PC-9 (cell line): ENCODE measurements at regions not wholly inside any gene's neighbourhood (a gene's known extent, or its start where the extent isn't known, plus 50 kb on each side); places are given as distances from the start of the nearest gene placed in this dataset.

Experiments used
- CTCF ChIP-seq: fragments of 200-600 bp; sonication (generic); conservative IDR thresholded peaks from 2 replicates; pipeline ENCODE4 v1.6.1; 2017; ENCODE audit warnings: mixed run types, antibody characterized with exemption, mild to moderate bottlenecking, moderate library complexity
- EZH2 ChIP-seq: fragments of 200-600 bp; sonication (generic); IDR thresholded peaks from 2 replicates; pipeline ENCODE4 v1.8.0; 2017; ENCODE audit warnings: antibody characterized with exemption, low read depth

GRCh38 chr11:95352733-95353346, 121.8 kb upstream of the SESN3 start:
- TF ChIP-seq CTCF, result no peak
- TF ChIP-seq EZH2, result no peak
